Suprapubic skin (tissue), 4 donors: ENCODE measurements at regions not wholly inside any gene's neighbourhood (a gene's known extent, or its start where the extent isn't known, plus 50 kb on each side); places are given as distances from the start of the nearest gene placed in this dataset.

ENCODE experiments used
- CTCF ChIP-seq, 2 donors: fragments of 200-600 bp in 1 of 2; fragments of 450-650 bp in 1 of 2; sonication (generic) in 1 of 2; IDR thresholded peaks; one replicate each; pipeline ENCODE4 v1.5.1; 2016 to 2019; ENCODE audit warnings: antibody characterized with exemption in 2 of 2, mild to moderate bottlenecking in 1 of 2, moderate library complexity in 1 of 2
- POLR2A ChIP-seq, 2 donors: fragments of 450-650 bp; IDR thresholded peaks; one replicate each; pipeline ENCODE4 v1.6.1; 2017; ENCODE audit warnings: antibody characterized with exemption in 2 of 2, mild to moderate bottlenecking in 2 of 2, moderate library complexity in 2 of 2
- POLR2AphosphoS5 ChIP-seq, 3 donors: sonication (generic); formaldehyde crosslinking; IDR thresholded peaks; one replicate each; pipeline ENCODE4 v1.6.1; 2017; ENCODE audit warnings: antibody characterized with exemption in 3 of 3

GRCh38 chr1:233561708-233562426, 52.0 kb upstream of the KCNK1 start:
- no peak for TF ChIP-seq POLR2A (IDR thresholded peaks at IDR 0.05)
- TF ChIP-seq CTCF (IDR thresholded peaks at IDR 0.05): no peak
- no peak for TF ChIP-seq POLR2AphosphoS5 (IDR thresholded peaks at IDR 0.05)
